ENCODE measurements at regions not wholly inside any gene's neighbourhood (a gene's known extent, or its start where the extent isn't known, plus 50 kb on each side); places are given as distances from the start of the nearest gene placed in this dataset.
A peak's percentile ranks its signal among the peaks of the same experiment; 100 is the strongest.

GRCh38 chr17:34172390-34172918 lies 82.6 kb upstream of the CCL2 start:
- ATAC-seq (replicated peaks in 1 of 2): no peak
- H3K36me3 Mint-ChIP-seq (ENCODE audit: insufficient read depth in 2 of 2): no peaks in the 10 kb centered on the region
- no peak for DNase-seq
- H3K4me3 Mint-ChIP-seq: no peak overlapping the region
- H3K27ac Mint-ChIP-seq: no peak overlapping the region
- H3K4me1 Mint-ChIP-seq (ENCODE audit: low read depth): no peaks in the 10 kb centered on the region
- peaks cover 29% of the 10 kb centered on the region for H3K27me3 Mint-ChIP-seq (ENCODE audit: low read depth)
- no peaks in the 10 kb centered on the region for H3K9me3 Mint-ChIP-seq

DNA sequence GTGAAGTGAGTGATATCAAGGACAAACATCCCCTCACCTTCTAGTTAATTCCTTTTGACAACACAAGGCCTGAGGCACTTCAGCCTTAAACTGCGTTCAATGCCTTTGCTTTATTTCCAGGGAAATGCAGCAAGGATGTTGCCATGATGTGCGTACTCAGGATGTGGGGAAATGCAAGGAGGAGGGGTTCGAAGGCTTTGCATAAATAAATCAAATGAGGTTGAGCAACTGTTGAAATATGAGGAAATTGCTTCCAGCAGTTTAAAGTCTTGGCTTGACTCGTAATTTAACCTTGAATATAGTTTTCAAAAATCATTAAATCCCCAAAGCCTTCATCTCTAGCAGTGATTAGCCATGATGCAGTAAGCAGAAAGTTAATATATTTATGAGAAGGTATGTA lies 81.8 kb upstream of the CCL2 start:
- Mint-ChIP-seq H3K27me3 (ENCODE audit: low read depth) (peaks cover 29% of the 10 kb centered on the region), H3K27ac (no peak overlapping the region), H3K4me3 (no peak overlapping the region), H3K9me3 (no peaks in the 10 kb centered on the region), H3K4me1 (ENCODE audit: low read depth) (no peaks in the 10 kb centered on the region), H3K36me3 (ENCODE audit: insufficient read depth in 2 of 2) (no peaks in the 10 kb centered on the region)
- DNase-seq (no peak), ATAC-seq (replicated peaks in 1 of 2) (no peak)

- no peak overlapping the region for H3K4me3 Mint-ChIP-seq
Observed at GRCh38 chr17:34174496-34174895, 80.6 kb upstream of the CCL2 start.

GRCh38 chr17:34176440-34176839 lies 78.6 kb upstream of the CCL2 start:
- H3K4me3 Mint-ChIP-seq: no peak overlapping the region
- no peaks in the 10 kb centered on the region for H3K9me3 Mint-ChIP-seq
- no peaks in the 10 kb centered on the region for H3K4me1 Mint-ChIP-seq (ENCODE audit: low read depth)
- no peak for DNase-seq
- no peaks in the 10 kb centered on the region for H3K36me3 Mint-ChIP-seq (ENCODE audit: insufficient read depth in 2 of 2)
- no peak for ATAC-seq (replicated peaks in 1 of 2)
- H3K27me3 Mint-ChIP-seq (ENCODE audit: low read depth): peaks cover 32% of the 10 kb centered on the region
- no peak overlapping the region for H3K27ac Mint-ChIP-seq

More at GRCh38 chr17:34174496-34174895, 80.6 kb upstream of the CCL2 start:
- Mint-ChIP-seq H3K27me3 (ENCODE audit: low read depth) (peaks cover 22% of the 10 kb centered on the region), H3K4me1 (ENCODE audit: low read depth) (no peaks in the 10 kb centered on the region), H3K9me3 (no peaks in the 10 kb centered on the region), H3K36me3 (ENCODE audit: insufficient read depth in 2 of 2) (no peaks in the 10 kb centered on the region), H3K27ac (no peak overlapping the region)
- DNase-seq (no peak), ATAC-seq (replicated peaks in 1 of 2) (no peak)

DNA sequence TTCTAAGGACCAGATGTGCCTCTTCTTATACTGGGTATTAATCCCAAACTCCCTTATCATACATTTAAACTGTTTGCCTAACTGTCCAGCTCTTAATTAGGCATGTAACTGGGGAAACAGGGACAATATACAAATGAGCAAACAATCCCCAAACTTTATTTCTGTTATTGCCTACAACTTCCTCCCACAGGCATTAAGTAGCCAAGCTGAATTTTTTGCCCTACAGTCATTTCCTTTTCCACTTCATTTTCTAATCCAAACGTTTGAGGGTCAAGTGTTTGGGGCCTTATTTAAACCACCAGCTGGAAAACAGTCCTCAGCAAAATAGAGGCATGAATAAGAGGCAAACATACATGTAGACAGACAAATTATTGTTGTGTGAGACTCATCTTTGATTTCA lies 77.4 kb upstream of the CCL2 start:
- H3K9me3 Mint-ChIP-seq: no peaks in the 10 kb centered on the region
- ATAC-seq (replicated peaks in 1 of 2) (no peak), DNase-seq (no peak)
- H3K27ac Mint-ChIP-seq: no peak overlapping the region
- H3K4me1 Mint-ChIP-seq (ENCODE audit: low read depth): no peaks in the 10 kb centered on the region
- H3K4me3 Mint-ChIP-seq: no peak overlapping the region
- H3K36me3 Mint-ChIP-seq (ENCODE audit: insufficient read depth in 2 of 2): no peaks in the 10 kb centered on the region
- peaks cover 34% of the 10 kb centered on the region for H3K27me3 Mint-ChIP-seq (ENCODE audit: low read depth)

- H3K27ac Mint-ChIP-seq: no peak overlapping the region
- H3K4me1 Mint-ChIP-seq (ENCODE audit: low read depth): no peaks in the 10 kb centered on the region
- no peaks in the 10 kb centered on the region for H3K9me3 Mint-ChIP-seq
- no peaks in the 10 kb centered on the region for H3K36me3 Mint-ChIP-seq (ENCODE audit: insufficient read depth in 2 of 2)
- no peak overlapping the region for H3K4me3 Mint-ChIP-seq
- DNase-seq: no peak
- no peak for ATAC-seq (replicated peaks in 1 of 2)
- H3K27me3 Mint-ChIP-seq (ENCODE audit: low read depth): peaks cover 34% of the 10 kb centered on the region
Observed at GRCh38 chr17:34178092-34178491, 77.0 kb upstream of the CCL2 start.

- H3K4me3 Mint-ChIP-seq: no peak overlapping the region
- ATAC-seq (replicated peaks in 1 of 2): no peak
- H3K27ac Mint-ChIP-seq: no peak overlapping the region
- no peaks in the 10 kb centered on the region for H3K36me3 Mint-ChIP-seq (ENCODE audit: insufficient read depth in 2 of 2)
- H3K27me3 Mint-ChIP-seq (ENCODE audit: low read depth): peaks cover 20% of the 10 kb centered on the region
- H3K4me1 Mint-ChIP-seq (ENCODE audit: low read depth): no peaks in the 10 kb centered on the region
- H3K9me3 Mint-ChIP-seq: no peaks in the 10 kb centered on the region
- DNase-seq: no peak
Observed at GRCh38 chr17:34182036-34182803, 72.9 kb upstream of the CCL2 start.

DNA sequence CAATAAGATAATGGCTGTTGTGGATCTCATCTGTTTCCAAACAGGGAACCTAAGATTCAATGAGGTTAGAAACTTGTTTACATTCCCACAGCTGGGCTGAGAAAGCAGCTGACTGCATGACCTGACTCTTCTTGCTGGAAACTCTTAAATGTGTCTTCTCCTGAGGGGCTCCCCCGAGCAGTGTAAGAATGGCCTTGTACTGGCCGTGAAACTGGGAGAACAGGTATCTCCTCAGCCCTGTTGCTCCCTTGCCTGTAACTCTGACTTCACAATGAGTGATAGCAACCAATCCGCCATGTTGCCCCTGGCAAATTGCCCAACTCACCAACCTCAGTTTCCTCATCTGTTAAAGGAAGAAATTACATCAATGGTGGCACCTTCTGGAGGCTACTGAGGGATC lies 59.1 kb upstream of the CCL2 start:
- Mint-ChIP-seq H3K27me3 (ENCODE audit: low read depth) (peaks cover 54% of the 10 kb centered on the region), H3K4me1 (ENCODE audit: low read depth) (peaks cover 8% of the 10 kb centered on the region), H3K4me3 (no peak overlapping the region), H3K9me3 (no peaks in the 10 kb centered on the region), H3K27ac (no peak overlapping the region), H3K36me3 (ENCODE audit: insufficient read depth in 2 of 2) (no peaks in the 10 kb centered on the region)
- ATAC-seq (replicated peaks in 1 of 2) (no peak), DNase-seq (no peak)

GRCh38 chr17:34198519-34198918 lies 56.6 kb upstream of the CCL2 start:
- no peak overlapping the region for H3K4me3 Mint-ChIP-seq
- peaks cover 2 to 5% of the 10 kb centered on the region in 2 donors for H3K36me3 Mint-ChIP-seq (ENCODE audit: insufficient read depth in 2 of 2)
- peaks cover 25% of the 10 kb centered on the region for H3K4me1 Mint-ChIP-seq (ENCODE audit: low read depth)
- ATAC-seq (replicated peaks in 1 of 2) (no peak), DNase-seq (no peak)
- H3K27me3 Mint-ChIP-seq (ENCODE audit: low read depth): peaks cover 59% of the 10 kb centered on the region
- H3K9me3 Mint-ChIP-seq: peaks cover 5% of the 10 kb centered on the region in 2 donors
- H3K27ac Mint-ChIP-seq: no peak overlapping the region

DNA sequence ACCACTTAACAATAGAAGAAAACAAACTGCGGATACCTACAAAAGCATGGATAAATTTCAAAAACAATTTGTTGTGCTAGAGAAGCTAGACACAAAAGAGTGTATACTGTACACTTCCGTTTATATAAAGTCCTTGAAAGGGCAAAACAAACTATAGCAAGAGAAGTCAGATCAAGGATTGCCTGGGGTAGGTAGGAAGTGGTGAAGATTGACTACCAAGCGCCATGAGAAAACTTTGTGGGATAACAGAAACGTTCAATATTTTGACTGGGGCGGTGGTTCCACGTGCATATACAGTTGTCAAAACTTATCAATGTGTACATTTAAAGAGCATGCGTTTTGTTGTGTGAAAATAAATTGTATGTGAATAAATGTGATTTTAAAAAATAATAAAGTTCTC lies 55.6 kb upstream of the CCL2 start:
- H3K27me3 Mint-ChIP-seq (ENCODE audit: low read depth): peaks cover 59% of the 10 kb centered on the region
- H3K36me3 Mint-ChIP-seq (ENCODE audit: insufficient read depth in 2 of 2): peaks cover 2 to 5% of the 10 kb centered on the region in 2 donors
- no peak overlapping the region for H3K27ac Mint-ChIP-seq
- DNase-seq (no peak), ATAC-seq (replicated peaks in 1 of 2) (no peak)
- peaks cover 5% of the 10 kb centered on the region in 2 donors for H3K9me3 Mint-ChIP-seq
- H3K4me1 Mint-ChIP-seq (ENCODE audit: low read depth): peaks cover 25% of the 10 kb centered on the region
- no peak overlapping the region for H3K4me3 Mint-ChIP-seq

GRCh38 chr17:34199932-34200534 lies 55.1 kb upstream of the CCL2 start:
- peaks cover 2 to 5% of the 10 kb centered on the region in 2 donors for H3K36me3 Mint-ChIP-seq (ENCODE audit: insufficient read depth in 2 of 2)
- DNase-seq (peak; percentile 67 to 77), ATAC-seq (replicated peaks in 1 of 2) (peak; percentile 46 to 60)
- H3K27me3 Mint-ChIP-seq (ENCODE audit: low read depth): peaks cover 57% of the 10 kb centered on the region
- no peak overlapping the region for H3K4me3 Mint-ChIP-seq
- H3K9me3 Mint-ChIP-seq: peaks cover 5% of the 10 kb centered on the region in 2 donors
- H3K4me1 Mint-ChIP-seq (ENCODE audit: low read depth): peaks cover 25% of the 10 kb centered on the region
- H3K27ac Mint-ChIP-seq: no peak overlapping the region

- Mint-ChIP-seq H3K27ac (no peak overlapping the region), H3K4me3 (peak overlapping the region in 1 of 2 donors; percentile 39), H3K27me3 (ENCODE audit: low read depth) (peaks cover 63% of the 10 kb centered on the region), H3K9me3 (peaks cover 5% of the 10 kb centered on the region in 2 donors), H3K36me3 (ENCODE audit: insufficient read depth in 2 of 2) (peaks cover 2 to 5% of the 10 kb centered on the region in 2 donors), H3K4me1 (ENCODE audit: low read depth) (peaks cover 25% of the 10 kb centered on the region)
- peak; percentile 62 to 66 for ATAC-seq (replicated peaks in 1 of 2)
- DNase-seq: peak; percentile 14 to 22
Observed at GRCh38 chr17:34201225-34201624, 53.9 kb upstream of the CCL2 start.

- peaks cover 2 to 5% of the 10 kb centered on the region in 2 donors for H3K36me3 Mint-ChIP-seq (ENCODE audit: insufficient read depth in 2 of 2)
- H3K27me3 Mint-ChIP-seq (ENCODE audit: low read depth): peaks cover 60% of the 10 kb centered on the region
- peak; percentile 88 to 90 for ATAC-seq (replicated peaks in 1 of 2)
- no peak overlapping the region for H3K4me3 Mint-ChIP-seq
- no peak overlapping the region for H3K27ac Mint-ChIP-seq
- H3K4me1 Mint-ChIP-seq (ENCODE audit: low read depth): peaks cover 25% of the 10 kb centered on the region
- peaks cover 5% of the 10 kb centered on the region in 2 donors for H3K9me3 Mint-ChIP-seq
- peak; percentile 5 to 9 for DNase-seq
Observed at GRCh38 chr17:34201767-34202166, 53.3 kb upstream of the CCL2 start.

All from activated T-cell treated with anti-CD3 and anti-CD28 coated beads, Interleukin-2, amount 50 U/mL, for 72 hours (primary cell).